WTC11 (cell line): ENCODE measurements at regions not wholly inside any gene's neighbourhood (a gene's known extent, or its start where the extent isn't known, plus 50 kb on each side); places are given as distances from the start of the nearest gene placed in this dataset.

Source experiments
- AFF4 ChIP-seq: sonication (generic); formaldehyde crosslinking; IDR thresholded peaks from 2 replicates; pipeline ENCODE4 v1.8.1; 2023; ENCODE audit warnings: mild to moderate bottlenecking, missing genetic modification reagents, borderline replicate concordance
- ATF3 ChIP-seq: sonication (generic); formaldehyde crosslinking; conservative IDR thresholded peaks from 2 replicates; pipeline ENCODE4 v1.8.1; 2022; ENCODE audit warnings: mild to moderate bottlenecking, missing genetic modification reagents
- CREB1 ChIP-seq: sonication (generic); formaldehyde crosslinking; IDR thresholded peaks from 2 replicates; pipeline ENCODE4 v1.8.0; 2023; ENCODE audit warnings: mild to moderate bottlenecking, missing genetic modification reagents
- CTCF ChIP-seq: fragments of 200-600 bp; IDR thresholded peaks from 2 replicates; pipeline ENCODE4 v1.8.0; 2022; ENCODE audit warnings: antibody characterized with exemption
- E2F1 ChIP-seq: sonication (generic); formaldehyde crosslinking; IDR thresholded peaks from 2 replicates; pipeline ENCODE4 v1.8.0; 2022; ENCODE audit warnings: mild to moderate bottlenecking, missing genetic modification reagents
- IRF2 ChIP-seq: sonication (generic); formaldehyde crosslinking; IDR thresholded peaks from 2 replicates; pipeline ENCODE4 v1.8.0; 2022; ENCODE audit warnings: low read depth, missing genetic modification reagents, borderline replicate concordance
- JUN ChIP-seq: sonication (generic); formaldehyde crosslinking; IDR thresholded peaks from 2 replicates; pipeline ENCODE4 v1.8.0; 2023; ENCODE audit warnings: mild to moderate bottlenecking, missing genetic modification reagents
- MAX ChIP-seq: sonication (generic); formaldehyde crosslinking; IDR thresholded peaks from 2 replicates; pipeline ENCODE4 v1.8.0; 2022; ENCODE audit warnings: mild to moderate bottlenecking, missing genetic modification reagents
- SMAD3 ChIP-seq: sonication (generic); formaldehyde crosslinking; IDR thresholded peaks from 2 replicates; pipeline ENCODE4 v1.8.0; 2022; ENCODE audit warnings: missing genetic modification reagents, mild to moderate bottlenecking, borderline replicate concordance
- SOX15 ChIP-seq: fragments of 250-450 bp; sonication (Bioruptor Pico); IDR thresholded peaks from 2 replicates; pipeline ENCODE4 v1.9.0; 2021; ENCODE audit warnings: mild to moderate bottlenecking
- SP1 ChIP-seq: sonication (generic); formaldehyde crosslinking; conservative IDR thresholded peaks from 2 replicates; pipeline ENCODE4 v1.8.1; 2022; ENCODE audit warnings: missing genetic modification reagents
- TCF7 ChIP-seq: sonication (generic); formaldehyde crosslinking; IDR thresholded peaks from 2 replicates; pipeline ENCODE4 v1.8.0; 2022; ENCODE audit warnings: mild to moderate bottlenecking, low read depth, missing genetic modification reagents, moderate library complexity
- ZBTB21 ChIP-seq: sonication (generic); formaldehyde crosslinking; IDR thresholded peaks from 2 replicates; pipeline ENCODE4 v1.8.1; 2023; ENCODE audit warnings: mild to moderate bottlenecking, missing genetic modification reagents, borderline replicate concordance

- no peak for TF ChIP-seq SP1 (CRISPR knock-in tag)
- TF ChIP-seq ATF3 (CRISPR knock-in tag), result no peak
- TF ChIP-seq AFF4 (CRISPR knock-in tag), result no peak
- TF ChIP-seq JUN (CRISPR knock-in tag), result no peak
- no peak for TF ChIP-seq CTCF
- no peak for TF ChIP-seq IRF2 (CRISPR knock-in tag)
- TF ChIP-seq MAX, result no peak
- TF ChIP-seq CREB1, result no peak
- TF ChIP-seq ZBTB21 (CRISPR knock-in tag), result no peak
- TF ChIP-seq TCF7 (CRISPR knock-in tag), result no peak
- TF ChIP-seq SOX15, result no peak
- TF ChIP-seq SMAD3 (CRISPR knock-in tag), result no peak
- TF ChIP-seq E2F1 (CRISPR knock-in tag), result no peak
Observed at GRCh38 chr2:143856978-143857377, 662.9 kb downstream of the ZEB2 start.
